ENCODE measurements at regions not wholly inside any gene's neighbourhood (a gene's known extent, or its start where the extent isn't known, plus 50 kb on each side); places are given as distances from the start of the nearest gene placed in this dataset.

- H3K4me2 ChIP-seq (ENCODE audit: low read length) = no peak overlapping the region
- H3K79me2 ChIP-seq (ENCODE audit: insufficient read depth, low read depth, low read length) = no peaks in the 10 kb centered on the region
- H3K27ac ChIP-seq (ENCODE audit: low read depth, low read length, poor library complexity, severe bottlenecking) = no peak overlapping the region
- no peaks in the 10 kb centered on the region for H3K4me1 ChIP-seq (ENCODE audit: insufficient read depth, low read length, poor library complexity, severe bottlenecking)
- ChIA-PET CTCF (ENCODE audit: unreplicated experiment) (no interaction called here), POLR2A (interaction anchor here (0.6 to 0.9 kb wide), 2 partner anchors 10 to 134 kb away, joined by 3 read pairs; no protein-coding TSS in a partner anchor)
- no peaks in the 10 kb centered on the region for H4K20me1 ChIP-seq (ENCODE audit: insufficient read depth, low read length)
- H3K36me3 ChIP-seq (ENCODE audit: insufficient read depth, low read length) = no peaks in the 10 kb centered on the region
- intact Hi-C loops (cut with micrococcal nuclease; ENCODE audit: unreplicated experiment) = no loop called here
- TF ChIP-seq, protein P1, sequence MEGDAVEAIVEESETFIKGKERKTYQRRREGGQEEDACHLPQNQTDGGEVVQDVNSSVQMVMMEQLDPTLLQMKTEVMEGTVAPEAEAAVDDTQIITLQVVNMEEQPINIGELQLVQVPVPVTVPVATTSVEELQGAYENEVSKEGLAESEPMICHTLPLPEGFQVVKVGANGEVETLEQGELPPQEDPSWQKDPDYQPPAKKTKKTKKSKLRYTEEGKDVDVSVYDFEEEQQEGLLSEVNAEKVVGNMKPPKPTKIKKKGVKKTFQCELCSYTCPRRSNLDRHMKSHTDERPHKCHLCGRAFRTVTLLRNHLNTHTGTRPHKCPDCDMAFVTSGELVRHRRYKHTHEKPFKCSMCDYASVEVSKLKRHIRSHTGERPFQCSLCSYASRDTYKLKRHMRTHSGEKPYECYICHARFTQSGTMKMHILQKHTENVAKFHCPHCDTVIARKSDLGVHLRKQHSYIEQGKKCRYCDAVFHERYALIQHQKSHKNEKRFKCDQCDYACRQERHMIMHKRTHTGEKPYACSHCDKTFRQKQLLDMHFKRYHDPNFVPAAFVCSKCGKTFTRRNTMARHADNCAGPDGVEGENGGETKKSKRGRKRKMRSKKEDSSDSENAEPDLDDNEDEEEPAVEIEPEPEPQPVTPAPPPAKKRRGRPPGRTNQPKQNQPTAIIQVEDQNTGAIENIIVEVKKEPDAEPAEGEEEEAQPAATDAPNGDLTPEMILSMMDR (conservative IDR thresholded peaks at IDR 0.05; ENCODE audit: low read length) = no peak
- TF ChIP-seq EZH2phosphoT487 (IDR thresholded peaks at IDR 0.05; ENCODE audit: borderline replicate concordance, low read depth, low read length) = no peak
- no TSS peak for BruUV-seq (replicated peaks)
- no peaks in the 10 kb centered on the region for H3K9me2 ChIP-seq (ENCODE audit: insufficient read depth, low read length)
- H3K4me3 ChIP-seq (ENCODE audit: low read depth, low read length, poor library complexity, severe bottlenecking) = no peak overlapping the region
- no peak for DNase-seq (ENCODE audit: low spot score)
- no peaks in the 10 kb centered on the region for H3K9me3 ChIP-seq (ENCODE audit: low read length)
- 0 out of 2 replicates have a peak overlapping the region, but pooled peaks have one; percentile 39 for H2AFZ ChIP-seq (ENCODE audit: low read length)
Observed at GRCh38 chr3:18567293-18567692, 142.2 kb upstream of the SATB1 start.

DNA sequence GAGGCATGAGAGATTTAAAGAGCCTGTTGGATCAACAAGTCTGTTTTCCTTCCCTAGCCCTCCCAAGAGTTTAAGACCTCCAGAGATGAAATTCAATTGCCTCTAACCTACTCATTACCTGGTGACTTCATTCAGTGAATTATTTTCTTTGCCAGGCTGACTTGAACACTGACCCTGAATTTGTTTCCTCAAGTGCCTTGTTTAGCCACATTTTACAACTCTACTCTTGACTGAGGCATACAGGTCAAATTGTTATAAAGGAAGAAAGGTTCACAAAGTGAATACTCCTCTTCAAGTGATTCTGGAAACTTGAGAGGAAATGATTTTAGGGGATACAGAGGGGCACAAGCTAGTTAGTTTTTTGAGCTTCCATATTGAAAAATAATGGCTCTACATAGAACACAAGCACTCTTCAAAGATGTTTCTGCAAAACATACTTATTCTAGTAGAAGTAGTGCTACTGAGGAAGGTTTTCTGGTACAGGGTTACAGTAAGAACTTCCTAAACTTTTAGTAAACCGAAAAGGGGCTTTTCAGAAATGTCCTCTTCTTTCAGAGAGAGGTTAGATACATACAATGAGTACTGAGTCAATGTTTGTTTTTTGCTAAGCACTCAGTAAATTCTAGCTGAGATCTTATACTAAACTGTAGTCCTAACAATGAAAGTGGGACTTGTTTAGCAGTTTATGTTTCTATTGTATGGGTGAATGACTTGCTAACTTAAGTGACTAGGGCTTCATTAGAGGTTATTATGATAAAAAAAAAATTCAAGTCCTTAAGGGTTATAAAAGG lies 137.4 kb upstream of the SATB1 start:
- H3K9me3 ChIP-seq (ENCODE audit: low read length) = no peaks in the 10 kb centered on the region; the same call in 1 of the 2 replicates
- no peaks in the 10 kb centered on the region for H3K4me1 ChIP-seq (ENCODE audit: insufficient read depth, low read length, poor library complexity, severe bottlenecking)
- POLR2A ChIA-PET = no interaction called here
- H3K9me2 ChIP-seq (ENCODE audit: insufficient read depth, low read length) = no peaks in the 10 kb centered on the region; the same call in none of the 2 replicates
- no peak for DNase-seq (ENCODE audit: low spot score)
- no peaks in the 10 kb centered on the region for H3K79me2 ChIP-seq (ENCODE audit: insufficient read depth, low read depth, low read length)
- intact Hi-C loops (cut with micrococcal nuclease; ENCODE audit: unreplicated experiment) = no loop called here
- TF ChIP-seq, protein P1 (conservative IDR thresholded peaks at IDR 0.05; ENCODE audit: low read length) = no peak
- TF ChIP-seq EZH2phosphoT487 (IDR thresholded peaks at IDR 0.05; ENCODE audit: borderline replicate concordance, low read depth, low read length) = no peak
- no TSS peak for BruUV-seq (replicated peaks)
- H4K20me1 ChIP-seq (ENCODE audit: insufficient read depth, low read length) = no peaks in the 10 kb centered on the region
- no peak overlapping the region for H3K27ac ChIP-seq (ENCODE audit: low read depth, low read length, poor library complexity, severe bottlenecking)
- no peak overlapping the region for H3K4me3 ChIP-seq (ENCODE audit: low read depth, low read length, poor library complexity, severe bottlenecking)
- no peaks in the 10 kb centered on the region for H3K36me3 ChIP-seq (ENCODE audit: insufficient read depth, low read length)
- CTCF ChIA-PET (ENCODE audit: unreplicated experiment) = no interaction called here
- no peak overlapping the region for H3K4me2 ChIP-seq (ENCODE audit: low read length)
- 0 out of 2 replicates have a peak overlapping the region, but pooled peaks have one; percentile 0 for H2AFZ ChIP-seq (ENCODE audit: low read length)

Measured in OCI-LY7 (cell line).